Stimulated activated effector memory CD8-positive, alpha-beta T cell treated with anti-CD3 and anti-CD28 coated beads, Interleukin-12 subunit alpha, Interleukin-12 subunit beta, amount 100 ng/mL, for 72 hours (primary cell): ENCODE measurements at regions not wholly inside any gene's neighbourhood (a gene's known extent, or its start where the extent isn't known, plus 50 kb on each side); places are given as distances from the start of the nearest gene placed in this dataset.

ENCODE experiments used
- ATAC-seq: fragments of 150-1000 bp; cut with Tn5 transposase; 2 replicates; pipeline ENCODE4 v1.10.0; 2021
- DNase-seq, 2 donors: peaks; one replicate each; pipeline ENCODE4 v3.0.0; 2021 to 2022; ENCODE audit warnings: low spot score in 2 of 2
- H3K27ac Mint-ChIP-seq: one replicate; pipeline ENCODE4 v1.8.0; 2022; ENCODE audit warnings: mild to moderate bottlenecking, mixed read lengths
- H3K36me3 Mint-ChIP-seq: one replicate; pipeline ENCODE4 v1.8.0; 2022; ENCODE audit warnings: mild to moderate bottlenecking, mixed read lengths
- H3K4me1 Mint-ChIP-seq: one replicate; pipeline ENCODE4 v1.8.0; 2022; ENCODE audit warnings: mixed read lengths
- H3K4me3 Mint-ChIP-seq: one replicate; pipeline ENCODE4 v1.8.0; 2022; ENCODE audit warnings: mild to moderate bottlenecking, mixed read lengths
- H3K9me3 Mint-ChIP-seq: one replicate; pipeline ENCODE4 v1.8.0; 2022; ENCODE audit warnings: mixed read lengths

- H3K27ac Mint-ChIP-seq: no peak overlapping the region
- DNase-seq: no peak
- no peaks in the 10 kb centered on the region for H3K4me1 Mint-ChIP-seq
- no peak overlapping the region for H3K4me3 Mint-ChIP-seq
- no peaks in the 10 kb centered on the region for H3K36me3 Mint-ChIP-seq
- ATAC-seq: peak; percentile 16
- H3K9me3 Mint-ChIP-seq: no peaks in the 10 kb centered on the region
Measured at GRCh38 chr11:57124917-57125316, 56.8 kb upstream of the LRRC55 start.

GRCh38 chr11:57126766-57127400 is 54.9 kb upstream of the LRRC55 start:
- ATAC-seq (no peak), DNase-seq (no peak)
- Mint-ChIP-seq H3K36me3 (no peaks in the 10 kb centered on the region), H3K27ac (no peak overlapping the region), H3K4me1 (no peaks in the 10 kb centered on the region), H3K4me3 (no peak overlapping the region), H3K9me3 (no peaks in the 10 kb centered on the region)

- no peaks in the 10 kb centered on the region for H3K36me3 Mint-ChIP-seq
- H3K4me1 Mint-ChIP-seq: no peaks in the 10 kb centered on the region
- DNase-seq (no peak), ATAC-seq (no peak)
- H3K4me3 Mint-ChIP-seq: no peak overlapping the region
- H3K9me3 Mint-ChIP-seq: no peaks in the 10 kb centered on the region
- no peak overlapping the region for H3K27ac Mint-ChIP-seq
Measured at GRCh38 chr11:57131080-57131790, 50.5 kb upstream of the LRRC55 start.
